ENCODE measurements at regions not wholly inside any gene's neighbourhood (a gene's known extent, or its start where the extent isn't known, plus 50 kb on each side); places are given as distances from the start of the nearest gene placed in this dataset.

DNA sequence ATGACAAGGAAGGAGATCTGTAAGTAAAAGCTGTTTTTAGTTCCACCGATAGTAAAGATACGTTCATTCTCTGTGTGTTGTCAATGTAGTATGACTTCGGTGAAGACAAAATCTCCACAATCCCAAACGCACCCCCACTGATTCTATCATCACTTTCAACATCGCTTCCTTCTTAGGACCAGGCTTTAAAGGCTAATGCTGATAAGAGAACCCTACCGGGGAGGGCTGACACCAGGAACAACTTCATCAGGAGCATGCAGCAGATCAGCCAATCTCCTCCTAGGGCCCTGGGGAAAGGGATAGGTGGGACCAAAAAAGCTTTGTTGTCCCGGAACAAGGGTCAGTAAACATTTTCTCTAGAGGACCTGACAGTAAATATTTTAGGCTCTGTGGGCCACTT, 334.1 kb downstream of the VPS13C start:
- Histone ChIP-seq H3K27ac (ENCODE audit: insufficient read depth, low read length) (no peak overlapping the region), H4K91ac (ENCODE audit: insufficient read depth, low read depth, low read length) (no peak overlapping the region), H3K27me3 (ENCODE audit: control insufficient read depth, insufficient read depth, low read length) (peaks cover 2% of the 10 kb centered on the region), H3K4me1 (ENCODE audit: control insufficient read depth, insufficient read depth, low read length) (no peaks in the 10 kb centered on the region), H3K9me3 (ENCODE audit: control insufficient read depth, insufficient read depth, low read length) (no peaks in the 10 kb centered on the region), H2BK5ac (ENCODE audit: low read depth, low read length, poor library complexity, severe bottlenecking) (no peak overlapping the region), H2AK9ac (replicated peaks; ENCODE audit: low read depth, low read length, poor library complexity) (no peak overlapping the region), H2BK20ac (ENCODE audit: low read depth, low read length) (no peak overlapping the region), H4K20me1 (ENCODE audit: insufficient read depth, low read length) (no peaks in the 10 kb centered on the region), H3K4me3 (ENCODE audit: insufficient read depth, low read depth, low read length) (no peak overlapping the region), H3K36me3 (ENCODE audit: control insufficient read depth, insufficient read depth, low read length) (no peaks in the 10 kb centered on the region), H3K14ac (replicated peaks; ENCODE audit: low read depth, low read length) (no peak overlapping the region), H3K9me1 (ENCODE audit: insufficient read depth, low read length) (no peaks in the 10 kb centered on the region), H2AK5ac (ENCODE audit: low read depth, low read length) (no peak overlapping the region), H3K23ac (ENCODE audit: low read depth, low read length) (no peak overlapping the region), H3K4me2 (ENCODE audit: low read depth, low read length) (no peak overlapping the region), H2BK120ac (ENCODE audit: low read depth, low read length) (no peak overlapping the region), H3K4ac (ENCODE audit: low read depth, low read length) (no peak overlapping the region), H2BK15ac (ENCODE audit: low read depth, low read length) (no peak overlapping the region), H3K79me1 (ENCODE audit: low read depth in 1 of 2, low read length in 2 of 2) (no peaks in the 10 kb centered on the region), H4K5ac (ENCODE audit: low read depth, low read length) (no peak overlapping the region), H2AFZ (replicated peaks; ENCODE audit: low read length, poor library complexity) (no peak overlapping the region), H3K18ac (ENCODE audit: low read depth, low read length) (no peak overlapping the region), H3K56ac (ENCODE audit: extremely low read depth, insufficient read depth, low read length) (no peak overlapping the region), H4K8ac (ENCODE audit: low read depth in 2 of 2, low read length in 2 of 2) (no peak overlapping the region), H3K9ac (ENCODE audit: low read depth, low read length) (no peak overlapping the region)
- BruUV-seq (replicated peaks): no TSS peak
- in situ Hi-C loops (cut with MboI; ENCODE audit: low sequenced_read_pairs): no loop called here
- ATAC-seq (ENCODE audit: low read depth): no peak
- dilution Hi-C loops (cut with HindIII; ENCODE audit: low sequenced_read_pairs, unreplicated experiment): no loop called here
- ChIA-PET CTCF (no interaction called here), POLR2A (ENCODE audit: unreplicated experiment) (no interaction called here)
- no peak for TF ChIP-seq NFE2L2 (IDR thresholded peaks at IDR 0.05; ENCODE audit: low read depth, low read length)
- no peak for TF ChIP-seq RAD21 (IDR thresholded peaks at IDR 0.05; ENCODE audit: low read length)
- TF ChIP-seq RCOR1 (IDR thresholded peaks at IDR 0.05; ENCODE audit: insufficient replicate concordance, low read length): no peak
- TF ChIP-seq POLR2A (IDR thresholded peaks at IDR 0.05; ENCODE audit: low read depth, low read length): no peak
- TF ChIP-seq FOS (IDR thresholded peaks at IDR 0.05; ENCODE audit: low read depth, low read length): no peak
- no peak for TF ChIP-seq BHLHE40 (IDR thresholded peaks at IDR 0.05; ENCODE audit: low read depth, low read length)
- TF ChIP-seq CEBPB (IDR thresholded peaks at IDR 0.05; ENCODE audit: low read depth, low read length): no peak
- TF ChIP-seq MAFK (IDR thresholded peaks at IDR 0.05; ENCODE audit: low read depth, low read length): no peak
- TF ChIP-seq, protein P1, sequence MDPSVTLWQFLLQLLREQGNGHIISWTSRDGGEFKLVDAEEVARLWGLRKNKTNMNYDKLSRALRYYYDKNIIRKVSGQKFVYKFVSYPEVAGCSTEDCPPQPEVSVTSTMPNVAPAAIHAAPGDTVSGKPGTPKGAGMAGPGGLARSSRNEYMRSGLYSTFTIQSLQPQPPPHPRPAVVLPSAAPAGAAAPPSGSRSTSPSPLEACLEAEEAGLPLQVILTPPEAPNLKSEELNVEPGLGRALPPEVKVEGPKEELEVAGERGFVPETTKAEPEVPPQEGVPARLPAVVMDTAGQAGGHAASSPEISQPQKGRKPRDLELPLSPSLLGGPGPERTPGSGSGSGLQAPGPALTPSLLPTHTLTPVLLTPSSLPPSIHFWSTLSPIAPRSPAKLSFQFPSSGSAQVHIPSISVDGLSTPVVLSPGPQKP (IDR thresholded peaks at IDR 0.05; ENCODE audit: borderline replicate concordance, low read depth, low read length): no peak
- TF ChIP-seq SMC3 (IDR thresholded peaks at IDR 0.05; ENCODE audit: low read depth, low read length): no peak
- DNase-seq: no peak
- intact Hi-C loops (cut with micrococcal nuclease): no loop called here
- no CpG with 5 or more reads among the region's 7 CpGs for WGBS, 2 experiments (ENCODE audit: extremely low coverage in 2 of 2, insufficient read length in 1 of 2)
